PC-3 (cell line): ENCODE measurements at regions not wholly inside any gene's neighbourhood (a gene's known extent, or its start where the extent isn't known, plus 50 kb on each side); places are given as distances from the start of the nearest gene placed in this dataset.

Source experiments
- ATAC-seq: fragments of 200-7000 bp; cut with Tn5 transposase; 2 replicates; pipeline ENCODE4 v1.9.1; 2020; ENCODE audit warnings: mild to moderate bottlenecking, moderate library complexity
- BruUV-seq: library from RNA; stranded (reverse); fragments of 400-500 nt; replicated peaks from 2 replicates; lab custom pipeline; 2021; lab: Mats Ljungman, UMichigan
- CTCF ChIA-PET: fragments of 300-600 bp; sonication (Branson Sonifier 250); formaldehyde crosslinking; loops from one replicate; lab custom pipeline; 2022; ENCODE audit warnings: antibody characterized with exemption; lab: Charles Lee
- POLR2A ChIA-PET: fragments of 300-600 bp; sonication (Branson Sonifier 250); formaldehyde crosslinking; loops from one replicate; lab custom pipeline; 2022; ENCODE audit warnings: antibody characterized with exemption; ENCODE audit not compliant: unreplicated experiment; lab: Charles Lee
- DNase-seq: peaks from one replicate; pipeline ENCODE4 v3.0.0-alpha.2; 2015
- H2AFZ ChIP-seq: fragments of 300-600 bp; sonication (generic); 2 replicates; pipeline ENCODE4 v1.6.0; 2016; ENCODE audit warnings: antibody characterized with exemption, low read length
- H3F3A ChIP-seq: fragments of 300-600 bp; sonication (generic); one replicate; pipeline ENCODE4 v1.6.0; 2017; ENCODE audit warnings: antibody characterized with exemption, low read length, control low read depth, mild to moderate bottlenecking; ENCODE audit not compliant: unreplicated experiment
- H3K27ac ChIP-seq: fragments of 300-600 bp; sonication (generic); 2 replicates; pipeline ENCODE4 v1.5.1; 2016; ENCODE audit warnings: mild to moderate bottlenecking, low read length
- H3K27me3 ChIP-seq: fragments of 300-600 bp; sonication (generic); 2 replicates; pipeline ENCODE4 v1.6.1; 2016; ENCODE audit warnings: low read length, mixed read lengths
- H3K36me3 ChIP-seq: fragments of 300-600 bp; sonication (generic); 2 replicates; pipeline ENCODE4 v1.6.1; 2016; ENCODE audit warnings: low read depth, mixed run types, low read length, mixed read lengths
- H3K4me1 ChIP-seq: fragments of 300-600 bp; sonication (generic); 2 replicates; pipeline ENCODE4 v1.5.1; 2016; ENCODE audit warnings: low read length; ENCODE audit not compliant: insufficient read depth
- H3K4me2 ChIP-seq: fragments of 300-600 bp; sonication (generic); 2 replicates; pipeline ENCODE4 v1.6.0; 2016; ENCODE audit warnings: low read length
- H3K4me3 ChIP-seq: fragments of 300-600 bp; sonication (generic); 2 replicates; pipeline ENCODE4 v1.5.1; 2016; ENCODE audit warnings: mild to moderate bottlenecking, low read length, mixed read lengths
- H3K79me2 ChIP-seq: fragments of 300-600 bp; sonication (generic); 2 replicates; pipeline ENCODE4 v1.6.1; 2017; ENCODE audit warnings: low read length, mixed read lengths
- H3K9ac ChIP-seq: fragments of 300-600 bp; sonication (generic); 2 replicates; pipeline ENCODE4 v1.6.0; 2016; ENCODE audit warnings: mild to moderate bottlenecking, low read length
- H3K9me2 ChIP-seq: fragments of 300-600 bp; sonication (generic); replicated peaks from 2 replicates; pipeline ENCODE4 v1.6.1; 2016; ENCODE audit warnings: mixed run types, low read length, mixed read lengths
- H3K9me3 ChIP-seq: fragments of 300-600 bp; sonication (generic); 2 replicates; pipeline ENCODE4 v1.6.1; 2016; ENCODE audit warnings: low read length, mixed read lengths
- H4K20me1 ChIP-seq: fragments of 300-600 bp; sonication (generic); 2 replicates; pipeline ENCODE4 v1.6.1; 2016; ENCODE audit warnings: low read length, mixed read lengths
- CTCF ChIP-seq: fragments of 300-600 bp; sonication (generic); conservative IDR thresholded peaks from 2 replicates; pipeline ENCODE4 v1.5.1; 2017; ENCODE audit warnings: antibody characterized with exemption, low read depth, mild to moderate bottlenecking, low read length
- EZH2 ChIP-seq: fragments of 300-600 bp; sonication (generic); IDR thresholded peaks from one replicate; pipeline ENCODE4 v1.6.1; 2017; ENCODE audit warnings: antibody characterized with exemption, mild to moderate bottlenecking, low read length; ENCODE audit not compliant: unreplicated experiment
- EZH2phosphoT487 ChIP-seq: fragments of 300-600 bp; sonication (generic); IDR thresholded peaks from 2 replicates; pipeline ENCODE4 v1.6.1; 2018; ENCODE audit warnings: mild to moderate bottlenecking, antibody characterized with exemption, low read length, borderline replicate concordance
- intact Hi-C: fragments of 100-400 bp; cut with micrococcal nuclease; formaldehyde crosslinking; loops from 2 replicates; pipeline ENCODE4 v1.9.0; 2023

- POLR2A ChIA-PET = no interaction called here
- Histone ChIP-seq H3K4me3 (no peak overlapping the region), H4K20me1 (no peaks in the 10 kb centered on the region), H3K27me3 (peaks cover 48% of the 10 kb centered on the region), H3K27ac (no peak overlapping the region), H3K4me1 (no peaks in the 10 kb centered on the region), H3K4me2 (no peak overlapping the region), H3K9me2 (no peaks in the 10 kb centered on the region), H3K36me3 (no peaks in the 10 kb centered on the region), H3K9ac (no peak overlapping the region), H3K79me2 (no peaks in the 10 kb centered on the region), H3F3A (no peaks in the 10 kb centered on the region), H2AFZ (no peak overlapping the region), H3K9me3 (peaks cover 8% of the 10 kb centered on the region)
- TF ChIP-seq EZH2 (no peak), CTCF (no peak), EZH2phosphoT487 (no peak)
- intact Hi-C loops = no loop called here
- CTCF ChIA-PET = no interaction called here
- DNase-seq (no peak), ATAC-seq (no peak)
- BruUV-seq = no TSS peak
These were observed 257.8 kb upstream of the B3GAT1 start for GRCh38 chr11:134669796-134670195.

GRCh38 chr11:134668796-134669195 is 256.8 kb upstream of the B3GAT1 start:
- intact Hi-C loops = no loop called here
- no peak overlapping the region for H3K9ac ChIP-seq
- H3K9me3 ChIP-seq = peaks cover 8% of the 10 kb centered on the region
- no peaks in the 10 kb centered on the region for H4K20me1 ChIP-seq
- ATAC-seq = no peak
- no peak for DNase-seq
- no TSS peak for BruUV-seq
- H3K27ac ChIP-seq = no peak overlapping the region
- ChIA-PET POLR2A (no interaction called here), CTCF (no interaction called here)
- H3K9me2 ChIP-seq = no peaks in the 10 kb centered on the region
- H3F3A ChIP-seq = no peaks in the 10 kb centered on the region
- H2AFZ ChIP-seq = no peak overlapping the region
- H3K27me3 ChIP-seq = peaks cover 48% of the 10 kb centered on the region
- no peak overlapping the region for H3K4me3 ChIP-seq
- H3K79me2 ChIP-seq = no peaks in the 10 kb centered on the region
- TF ChIP-seq EZH2 (no peak), EZH2phosphoT487 (no peak), CTCF (no peak)
- no peak overlapping the region for H3K4me2 ChIP-seq
- no peaks in the 10 kb centered on the region for H3K36me3 ChIP-seq
- H3K4me1 ChIP-seq = no peaks in the 10 kb centered on the region

GRCh38 chr11:134668076-134668475 is 256.0 kb upstream of the B3GAT1 start:
- CTCF ChIA-PET = no interaction called here
- ATAC-seq = no peak
- Histone ChIP-seq H3K4me3 (no peak overlapping the region), H3K4me1 (no peaks in the 10 kb centered on the region), H3K36me3 (no peaks in the 10 kb centered on the region), H3K27ac (no peak overlapping the region), H2AFZ (no peak overlapping the region), H3K79me2 (no peaks in the 10 kb centered on the region), H3K4me2 (no peak overlapping the region), H3K9me3 (peaks cover 4% of the 10 kb centered on the region; the same call in 1 of the 2 replicates), H3K9ac (no peak overlapping the region), H4K20me1 (no peaks in the 10 kb centered on the region), H3K27me3 (peaks cover 48% of the 10 kb centered on the region), H3F3A (no peaks in the 10 kb centered on the region), H3K9me2 (no peaks in the 10 kb centered on the region)
- POLR2A ChIA-PET = no interaction called here
- intact Hi-C loops = no loop called here
- TF ChIP-seq CTCF (no peak), EZH2 (no peak), EZH2phosphoT487 (no peak)
- no peak for DNase-seq
- BruUV-seq = no TSS peak
